T-helper 9 cell (primary cell): ENCODE measurements at regions not wholly inside any gene's neighbourhood (a gene's known extent, or its start where the extent isn't known, plus 50 kb on each side); places are given as distances from the start of the nearest gene placed in this dataset.
"Not testable (repeated sequence)": the region's sequence is repeated elsewhere in the genome, so short reads cannot be mapped to it uniquely, and the experiment has no call there.

Experiments
- DNase-seq: peaks from one replicate; pipeline ENCODE4 v3.0.0-alpha.2; 2020

GRCh38 chr12:97714107-97714563 lies 251.5 kb downstream of the RMST start:
- DNase-seq = no peak

- no peak for DNase-seq
Measured at GRCh38 chr12:97716356-97716755, 253.8 kb downstream of the RMST start.

GRCh38 chr12:97723801-97724200 lies 261.2 kb downstream of the RMST start:
- DNase-seq = not testable (repeated sequence)

- no peak for DNase-seq
Measured at GRCh38 chr12:97745406-97746101, 282.9 kb downstream of the RMST start.

- no peak for DNase-seq
Measured at GRCh38 chr12:97748298-97748697, 285.7 kb downstream of the RMST start.

- DNase-seq = no peak
Measured at GRCh38 chr12:97751704-97752103, 289.1 kb downstream of the RMST start.

- no peak for DNase-seq
Measured at GRCh38 chr12:97752129-97752528, 289.5 kb downstream of the RMST start.

GRCh38 chr12:97753332-97753731 lies 290.7 kb downstream of the RMST start:
- no peak for DNase-seq

GRCh38 chr12:97754306-97754705 lies 291.7 kb downstream of the RMST start:
- no peak for DNase-seq

GRCh38 chr12:97756066-97756666 lies 293.6 kb downstream of the RMST start:
- no peak for DNase-seq

GRCh38 chr12:97756741-97757140 lies 294.1 kb downstream of the RMST start:
- DNase-seq = no peak

- DNase-seq = no peak
Measured at GRCh38 chr12:97757481-97758193, 295.0 kb downstream of the RMST start.

GRCh38 chr12:97758194-97758501 lies 295.5 kb downstream of the RMST start:
- no peak for DNase-seq

- no peak for DNase-seq
Measured at GRCh38 chr12:97758586-97758985, 296.0 kb downstream of the RMST start.

- no peak for DNase-seq
Measured at GRCh38 chr12:97760601-97761000, 298.0 kb downstream of the RMST start.

GRCh38 chr12:97763113-97763512 lies 300.5 kb downstream of the RMST start:
- DNase-seq = no peak

- no peak for DNase-seq
Measured at GRCh38 chr12:97764700-97765099, 302.1 kb downstream of the RMST start.

GRCh38 chr12:97767347-97767746 lies 304.7 kb downstream of the RMST start:
- no peak for DNase-seq

- DNase-seq = no peak
Measured at GRCh38 chr12:97778111-97778510, 315.5 kb downstream of the RMST start.

- no peak for DNase-seq
Measured at GRCh38 chr12:97781342-97781741, 318.7 kb downstream of the RMST start.

- no peak for DNase-seq
Measured at GRCh38 chr12:97784904-97785303, 322.3 kb downstream of the RMST start.

- DNase-seq = no peak
Measured at GRCh38 chr12:97790281-97790680, 327.7 kb downstream of the RMST start.

- DNase-seq = no peak
Measured at GRCh38 chr12:97797473-97797872, 334.9 kb downstream of the RMST start.

- DNase-seq = no peak
Measured at GRCh38 chr12:97800561-97800960, 338.0 kb downstream of the RMST start.
